K562 (cell line): ENCODE measurements at regions not wholly inside any gene's neighbourhood (a gene's known extent, or its start where the extent isn't known, plus 50 kb on each side); places are given as distances from the start of the nearest gene placed in this dataset.

ENCODE experiments used
- ATAC-seq: fragments of 200-7000 bp; cut with Tn5 transposase; 3 replicates; pipeline ENCODE4 v1.9.1; 2020; ENCODE audit warnings: moderate library complexity
- BruUV-seq: library from RNA; stranded (reverse); fragments of 400-500 nt; replicated peaks from 2 replicates; lab custom pipeline; 2021; lab: Mats Ljungman, UMichigan
- CTCF ChIA-PET: fragments of 300-600 bp; formaldehyde crosslinking; extraction: SDS; loops from one replicate; lab custom pipeline; 2021; ENCODE audit warnings: low intra/inter-chr PET ratio; lab: Yijun Ruan, JAX
- POLR2A ChIA-PET: fragments of 300-600, 350-650 bp; sonication (Branson Sonifier 250); formaldehyde crosslinking; extraction: SDS; loops from one replicate; lab custom pipeline; 2021; ENCODE audit warnings: antibody characterized with exemption, inconsistent platforms; lab: Yijun Ruan, JAX
- DNase-seq, 4 experiments: peaks; one replicate each; pipeline versions ENCODE4 v3.0.0 to v3.0.0-alpha.2; 2011 to 2018; ENCODE audit warnings: low spot score in 3 of 4, mixed read lengths in 3 of 4; ENCODE audit errors: extremely low read depth in 1 of 4
- FAIRE-seq: peaks from 2 replicates; lab custom pipeline; 2011; peaks lifted over from hg19 to GRCh38; lab: Jason Lieb, UNC
- H2AFZ ChIP-seq: 2 replicates; pipeline ENCODE4 v1.6.0; 2011; ENCODE audit warnings: low read depth, low read length, control low read depth, inconsistent platforms
- H3K27ac ChIP-seq: fragments of 200-600 bp; 3 replicates; pipeline ENCODE4 v1.8.0; 2011; ENCODE audit warnings: low read depth, mild to moderate bottlenecking, control low read depth, inconsistent platforms, low read length, moderate library complexity, mixed read lengths; ENCODE audit errors: extremely low read depth
- H3K27me3 ChIP-seq, 2 experiments: fragments of 300-600 bp in 1 of 2; 2 replicates in 1 of 2; 3 replicates in 1 of 2; pipeline versions ENCODE4 v1.6.0 to v1.8.0; 2011; ENCODE audit warnings: inconsistent platforms in 2 of 2, low read length in 2 of 2, mild to moderate bottlenecking in 1 of 2, mixed read lengths in 1 of 2, moderate library complexity in 1 of 2; ENCODE audit not compliant: control insufficient read depth in 2 of 2, insufficient read depth in 2 of 2
- H3K36me3 ChIP-seq: fragments of 300-600 bp; 3 replicates; pipeline ENCODE4 v1.8.0; 2011; ENCODE audit warnings: mild to moderate bottlenecking, low read length, inconsistent platforms; ENCODE audit not compliant: control insufficient read depth, insufficient read depth
- H3K4me1 ChIP-seq, 2 experiments: fragments of 200-600 bp in 1 of 2; replicated peaks in 1 of 2; 2 replicates in 1 of 2; 3 replicates in 1 of 2; pipeline versions ENCODE4 v1.5.1 to v1.8.0; 2011; ENCODE audit warnings: inconsistent platforms in 2 of 2, low read length in 2 of 2, mild to moderate bottlenecking in 1 of 2, mixed read lengths in 1 of 2, moderate library complexity in 1 of 2; ENCODE audit not compliant: control insufficient read depth in 2 of 2, insufficient read depth in 2 of 2
- H3K4me2 ChIP-seq: 2 replicates; pipeline ENCODE4 v1.6.1; 2011; ENCODE audit warnings: low read length, control low read depth, inconsistent platforms, mixed read lengths; ENCODE audit not compliant: insufficient read depth
- H3K4me3 ChIP-seq: fragments of 200-600 bp; sonication (generic), shearing (Covaris generic); 2 replicates; pipeline ENCODE4 v1.5.1; 2016; ENCODE audit warnings: control low read depth, inconsistent platforms
- H3K79me2 ChIP-seq: fragments of 200-600 bp; 3 replicates; pipeline ENCODE4 v1.8.0; 2011; ENCODE audit warnings: low read length, inconsistent platforms; ENCODE audit not compliant: control insufficient read depth, insufficient read depth
- H3K9ac ChIP-seq, 2 experiments: 2 replicates each; pipeline versions ENCODE4 v1.6.0 to v1.6.1; 2011; ENCODE audit warnings: low read depth in 2 of 2, low read length in 2 of 2, control low read depth in 1 of 2, inconsistent platforms in 1 of 2, mild to moderate bottlenecking in 1 of 2, mixed read lengths in 1 of 2; ENCODE audit not compliant: insufficient read depth in 1 of 2
- H3K9me1 ChIP-seq: one replicate; pipeline ENCODE4 v1.6.0; 2011; ENCODE audit warnings: inconsistent platforms, mild to moderate bottlenecking, low read length, moderate library complexity; ENCODE audit not compliant: control insufficient read depth, insufficient read depth
- H3K9me3 ChIP-seq: replicated peaks from 2 replicates; pipeline ENCODE4 v1.5.1; 2011; ENCODE audit warnings: low read depth, low read length, inconsistent platforms; ENCODE audit not compliant: control insufficient read depth, insufficient read depth
- H4K20me1 ChIP-seq: replicated peaks from 2 replicates; pipeline ENCODE4 v1.6.1; 2011; ENCODE audit warnings: low read length, inconsistent platforms, mixed read lengths; ENCODE audit not compliant: control insufficient read depth, insufficient read depth
- CTCFL ChIP-seq: IDR thresholded peaks from 2 replicates; pipeline ENCODE4 v1.6.1; 2011; ENCODE audit warnings: borderline replicate concordance, low read depth, mild to moderate bottlenecking, moderate library complexity, low read length; ENCODE audit not compliant: insufficient read depth, poor library complexity, severe bottlenecking
- PHF20 ChIP-seq: fragments of 450-650 bp; IDR thresholded peaks from 2 replicates; pipeline ENCODE4 v1.6.1; 2018; ENCODE audit not compliant: partially characterized antibody
- ZMIZ1 ChIP-seq, 2 experiments: fragments of 150-350 bp in 1 of 2; IDR thresholded peaks; 2 replicates each; pipeline ENCODE4 v1.6.1; 2012 to 2016; ENCODE audit warnings: low read depth in 2 of 2, low read length in 2 of 2, mild to moderate bottlenecking in 1 of 2, moderate library complexity in 1 of 2
- ZNF79 ChIP-seq: fragments of 250-450 bp; sonication (Bioruptor Pico); IDR thresholded peaks from 2 replicates; pipeline ENCODE4 v1.4.0; 2020; ENCODE audit warnings: low read depth, mild to moderate bottlenecking, moderate library complexity
- WGBS: fragments of 100-300 bp; shearing (Covaris generic); methylation state at CpG from one replicate; pipeline ENCODE4 v1.1.6; 2016; ENCODE audit warnings: low coverage, mixed read lengths; ENCODE audit not compliant: insufficient coverage; ENCODE audit errors: missing lambda C conversion rate; 5-methylcytosine and 5-hydroxymethylcytosine counted together
- in situ Hi-C: fragments of 300-500 bp; cut with MboI; formaldehyde crosslinking; loops from 4 replicates; pipeline ENCODE4 v1.15.0; 2018; ENCODE audit warnings: inconsistent platforms, mixed read lengths
- intact Hi-C: fragments of 100-400 bp; cut with micrococcal nuclease; formaldehyde crosslinking; loops from 2 replicates; pipeline ENCODE4 v1.14.2; 2022

- TF ChIP-seq ZMIZ1 (IDR thresholded peaks at IDR 0.05; ENCODE audit: low read depth in 2 of 2, low read length in 2 of 2), result no peak
These were observed 1638.3 kb downstream of the MAT2B start (continued) for GRCh38 chr5:165143741-165144140.

GRCh38 chr5:165149431-165149830 lies 1644.0 kb downstream of the MAT2B start:
- H2AFZ ChIP-seq, result no peak overlapping the region
- H3K9ac ChIP-seq, result no peak overlapping the region
- no peaks in the 10 kb centered on the region for H3K27me3 ChIP-seq
- intact Hi-C loops, result no loop called here
- POLR2A ChIA-PET, result no interaction called here
- H4K20me1 ChIP-seq, result no peaks in the 10 kb centered on the region
- no peaks in the 10 kb centered on the region for H3K9me1 ChIP-seq
- 0% methylated on average over 1 of the region's 1 CpG for WGBS
- no peak for FAIRE-seq
- no peak overlapping the region for H3K4me2 ChIP-seq
- TF ChIP-seq PHF20 (no peak), CTCFL (no peak), ZNF79 (CRISPR knock-in tag) (no peak)
- CTCF ChIA-PET, result no interaction called here
- no peaks in the 10 kb centered on the region for H3K9me3 ChIP-seq
- no peaks in the 10 kb centered on the region for H3K36me3 ChIP-seq
- ATAC-seq, result no peak
- BruUV-seq, result no TSS peak
- in situ Hi-C loops, result no loop called here
- no peak overlapping the region for H3K4me3 ChIP-seq
- no peaks in the 10 kb centered on the region for H3K4me1 ChIP-seq
- H3K27ac ChIP-seq, result no peak overlapping the region
- DNase-seq, result no peak
- H3K79me2 ChIP-seq, result no peaks in the 10 kb centered on the region
